H9 (cell line): ENCODE measurements at regions not wholly inside any gene's neighbourhood (a gene's known extent, or its start where the extent isn't known, plus 50 kb on each side); places are given as distances from the start of the nearest gene placed in this dataset.

Source experiments
- DNase-seq: peaks from one replicate; pipeline ENCODE4 v3.0.0-alpha.2; 2017
- H2AFZ ChIP-seq: one replicate; pipeline ENCODE4 v1.6.1; 2013; ENCODE audit warnings: mild to moderate bottlenecking, low read length, control low read depth, moderate library complexity
- H2AK5ac ChIP-seq: 2 replicates; pipeline ENCODE4 v1.6.1; 2013; ENCODE audit warnings: low read length, control low read depth, mixed read lengths; ENCODE audit not compliant: insufficient read length
- H2BK120ac ChIP-seq: one replicate; pipeline ENCODE4 v1.6.1; 2013; ENCODE audit warnings: low read depth, mild to moderate bottlenecking, low read length, control low read depth, inconsistent platforms; ENCODE audit not compliant: poor library complexity, severe bottlenecking
- H2BK12ac ChIP-seq: 2 replicates; pipeline ENCODE4 v1.6.1; 2013; ENCODE audit warnings: low read length, control low read depth, mixed read lengths, low read depth; ENCODE audit not compliant: insufficient read length
- H2BK15ac ChIP-seq: 2 replicates; pipeline ENCODE4 v1.6.1; 2013; ENCODE audit warnings: low read depth, low read length, control low read depth
- H2BK20ac ChIP-seq: one replicate; pipeline ENCODE4 v1.6.1; 2013; ENCODE audit warnings: low read depth, mild to moderate bottlenecking, low read length, control low read depth, inconsistent platforms; ENCODE audit not compliant: poor library complexity, severe bottlenecking
- H2BK5ac ChIP-seq: 2 replicates; pipeline ENCODE4 v1.6.1; 2013; ENCODE audit warnings: low read length, control low read depth, mixed read lengths; ENCODE audit not compliant: insufficient read length
- H3K14ac ChIP-seq: 2 replicates; pipeline ENCODE4 v1.6.1; 2013; ENCODE audit warnings: low read length, control low read depth; ENCODE audit not compliant: insufficient read depth
- H3K18ac ChIP-seq: 2 replicates; pipeline ENCODE4 v1.6.1; 2013; ENCODE audit warnings: low read depth, mild to moderate bottlenecking, mixed read lengths, low read length, control low read depth; ENCODE audit not compliant: insufficient read length
- H3K23ac ChIP-seq: 2 replicates; pipeline ENCODE4 v1.6.1; 2013; ENCODE audit warnings: low read length, control low read depth, mixed read lengths, low read depth; ENCODE audit not compliant: insufficient read length
- H3K23me2 ChIP-seq: 2 replicates; pipeline ENCODE4 v1.6.1; 2013; ENCODE audit warnings: low read depth, mild to moderate bottlenecking, mixed read lengths, low read length, control low read depth; ENCODE audit not compliant: insufficient read length, poor library complexity, severe bottlenecking
- H3K27ac ChIP-seq: 2 replicates; pipeline ENCODE4 v1.5.1; 2013; ENCODE audit warnings: low read length, control low read depth, mixed read lengths, low read depth; ENCODE audit not compliant: insufficient read length
- H3K27me3 ChIP-seq: 2 replicates; pipeline ENCODE4 v1.6.1; 2013; ENCODE audit warnings: low read length, control low read depth, inconsistent platforms; ENCODE audit not compliant: insufficient read depth
- H3K4ac ChIP-seq: 2 replicates; pipeline ENCODE4 v1.6.1; 2013; ENCODE audit warnings: low read depth, mild to moderate bottlenecking, control low read depth, inconsistent platforms, low read length, moderate library complexity
- H3K4me1 ChIP-seq: 2 replicates; pipeline ENCODE4 v1.6.1; 2013; ENCODE audit warnings: low read length, control low read depth, inconsistent platforms; ENCODE audit not compliant: insufficient read depth
- H3K4me2 ChIP-seq: 2 replicates; pipeline ENCODE4 v1.6.1; 2013; ENCODE audit warnings: low read length, control low read depth, mixed read lengths; ENCODE audit not compliant: insufficient read length, insufficient read depth
- H3K56ac ChIP-seq: 2 replicates; pipeline ENCODE4 v1.6.1; 2013; ENCODE audit warnings: low read depth, mild to moderate bottlenecking, mixed read lengths, low read length, control low read depth; ENCODE audit not compliant: insufficient read length
- H3K79me1 ChIP-seq: 2 replicates; pipeline ENCODE4 v1.6.1; 2013; ENCODE audit warnings: low read depth, mild to moderate bottlenecking, moderate library complexity, low read length, control low read depth, inconsistent platforms; ENCODE audit not compliant: insufficient read depth, poor library complexity, severe bottlenecking
- H3K79me2 ChIP-seq: 2 replicates; pipeline ENCODE4 v1.6.1; 2013; ENCODE audit warnings: low read length, control low read depth, inconsistent platforms; ENCODE audit not compliant: insufficient read depth
- H3K9ac ChIP-seq: 2 replicates; pipeline ENCODE4 v1.6.1; 2013; ENCODE audit warnings: low read length, control low read depth, mixed read lengths; ENCODE audit not compliant: insufficient read length; ENCODE audit errors: extremely low read depth
- H3K9me3 ChIP-seq: one replicate; pipeline ENCODE4 v1.6.1; 2013; ENCODE audit warnings: low read depth, low read length, inconsistent platforms; ENCODE audit not compliant: control insufficient read depth
- H3T11ph ChIP-seq: one replicate; pipeline ENCODE4 v1.6.1; 2013; ENCODE audit warnings: mild to moderate bottlenecking, low read length, control low read depth, inconsistent platforms
- H4K20me1 ChIP-seq: one replicate; pipeline ENCODE4 v1.6.1; 2013; ENCODE audit not compliant: control insufficient read depth, insufficient read length, insufficient read depth
- H4K5ac ChIP-seq: 2 replicates; pipeline ENCODE4 v1.6.1; 2013; ENCODE audit warnings: low read depth, mild to moderate bottlenecking, mixed read lengths, low read length, control low read depth; ENCODE audit not compliant: insufficient read length
- H4K8ac ChIP-seq: replicated peaks from 2 replicates; pipeline ENCODE4 v1.6.1; 2013; ENCODE audit warnings: low read length, control low read depth, mixed read lengths, low read depth; ENCODE audit not compliant: insufficient read length
- H4K91ac ChIP-seq: 2 replicates; pipeline ENCODE4 v1.6.1; 2013; ENCODE audit warnings: low read depth, mild to moderate bottlenecking, moderate library complexity, mixed read lengths, low read length, control low read depth; ENCODE audit not compliant: insufficient read length
- H3K27ac Mint-ChIP-seq, 3 experiments: 2 replicates in 2 of 3; 3 replicates in 1 of 3; pipeline ENCODE4 v1.8.0; 2020 to 2021; ENCODE audit warnings: mixed read lengths in 3 of 3, mild to moderate bottlenecking in 1 of 3, moderate library complexity in 1 of 3
- H3K27me3 Mint-ChIP-seq: 2 replicates; pipeline ENCODE4 v1.8.0; 2021; ENCODE audit warnings: low read depth, mild to moderate bottlenecking, moderate library complexity, mixed read lengths
- H3K36me3 Mint-ChIP-seq, 3 experiments: 2 replicates in 2 of 3; 3 replicates in 1 of 3; pipeline ENCODE4 v1.8.0; 2020 to 2021; ENCODE audit warnings: low read depth in 3 of 3, mixed read lengths in 3 of 3; ENCODE audit not compliant: insufficient read depth in 1 of 3
- H3K4me1 Mint-ChIP-seq, 2 experiments: 2 replicates each; pipeline ENCODE4 v1.8.0; 2020; ENCODE audit warnings: mixed read lengths in 2 of 2
- H3K4me3 Mint-ChIP-seq, 2 experiments: 2 replicates in 1 of 2; 3 replicates in 1 of 2; pipeline ENCODE4 v1.8.0; 2020 to 2021; ENCODE audit warnings: mild to moderate bottlenecking in 2 of 2, mixed read lengths in 2 of 2, moderate library complexity in 1 of 2
- H3K9me3 Mint-ChIP-seq, 2 experiments: 2 replicates in 1 of 2; 3 replicates in 1 of 2; pipeline ENCODE4 v1.8.0; 2020; ENCODE audit warnings: mild to moderate bottlenecking in 2 of 2, mixed read lengths in 2 of 2, moderate library complexity in 1 of 2
- WGBS: extraction: QIAGEN DNeasy Blood & Tissue Kit; methylation state at CpG from one replicate; pipeline ENCODE4 v1.1.7; 2013; ENCODE audit warnings: missing lambda C conversion rate, low lambda C conversion rate, mixed read lengths; ENCODE audit not compliant: insufficient read length; ENCODE audit errors: extremely low coverage; 5-methylcytosine and 5-hydroxymethylcytosine counted together
- TF ChIP-seq, protein P1 (sequence below): fragments of 200-600 bp; sonication (generic); conservative IDR thresholded peaks from 3 replicates; pipeline ENCODE4 v1.8.0; 2021; ENCODE audit warnings: antibody characterized with exemption, mild to moderate bottlenecking

DNA sequence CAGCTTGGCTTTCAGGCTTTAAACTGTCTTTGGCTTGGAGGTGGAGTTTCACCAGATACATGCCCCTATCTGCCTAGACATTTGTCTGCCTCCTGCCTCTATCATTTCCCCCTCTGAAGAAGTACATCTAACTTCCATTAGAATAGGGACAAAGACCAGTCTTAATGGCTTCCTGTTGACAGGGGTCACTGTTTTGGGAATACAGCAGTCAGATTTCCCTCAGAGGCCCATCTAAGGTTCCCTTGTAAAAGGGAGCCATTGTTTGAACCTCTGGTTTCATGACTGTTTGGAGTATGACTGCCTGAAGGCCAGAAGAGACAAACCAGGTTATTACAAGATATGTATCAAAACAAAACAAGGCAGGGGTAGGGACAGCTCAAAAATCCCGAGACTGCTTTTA, 665.7 kb upstream of the GJE1 start:
- Mint-ChIP-seq H3K4me3 (no peak overlapping the region), H3K36me3 (peaks cover 21 to 24% (median 24%) of the 10 kb centered on the region in 3 experiments), H3K4me1 (peaks cover 25 to 30% of the 10 kb centered on the region in 2 experiments), H3K27me3 (no peaks in the 10 kb centered on the region; the same call in 1 of the 2 replicates), H3K9me3 (peaks cover 10 to 29% of the 10 kb centered on the region in 2 experiments), H3K27ac (peak overlapping the region in 2 of 3 experiments; percentile 13 to 59; a peak in 3 of 7 replicates)
- no peaks in the 10 kb centered on the region for H3K27me3 ChIP-seq
- no peak overlapping the region for H3K56ac ChIP-seq
- H2AK5ac ChIP-seq = no peak overlapping the region
- no peaks in the 10 kb centered on the region for H3K9me3 ChIP-seq
- H2AFZ ChIP-seq = no peak overlapping the region
- WGBS = no CpG with 5 or more reads among the region's 1 CpG
- H4K20me1 ChIP-seq = no peaks in the 10 kb centered on the region
- H3K4me2 ChIP-seq = no peak overlapping the region
- no peaks in the 10 kb centered on the region for H3K79me2 ChIP-seq
- no peak overlapping the region for H3K9ac ChIP-seq
- H2BK5ac ChIP-seq = no peak overlapping the region
- no peaks in the 10 kb centered on the region; the same call in 1 of the 2 replicates for H3K4me1 ChIP-seq
- no peak overlapping the region for H4K91ac ChIP-seq
- H3K79me1 ChIP-seq = no peaks in the 10 kb centered on the region
- no peak overlapping the region for H2BK12ac ChIP-seq
- DNase-seq = no peak
- no peak overlapping the region for H4K5ac ChIP-seq
- no peak overlapping the region for H3K27ac ChIP-seq
- H3K23me2 ChIP-seq = no peaks in the 10 kb centered on the region
- H2BK120ac ChIP-seq = no peak overlapping the region
- H3K4ac ChIP-seq = no peak overlapping the region
- H3K23ac ChIP-seq = no peak overlapping the region
- no peak overlapping the region for H4K8ac ChIP-seq
- no peak overlapping the region for H2BK20ac ChIP-seq
- H3T11ph ChIP-seq = no peak overlapping the region
- H3K18ac ChIP-seq = no peak overlapping the region
- no peak overlapping the region for H2BK15ac ChIP-seq
- H3K14ac ChIP-seq = no peak overlapping the region
- TF ChIP-seq, protein P1, sequence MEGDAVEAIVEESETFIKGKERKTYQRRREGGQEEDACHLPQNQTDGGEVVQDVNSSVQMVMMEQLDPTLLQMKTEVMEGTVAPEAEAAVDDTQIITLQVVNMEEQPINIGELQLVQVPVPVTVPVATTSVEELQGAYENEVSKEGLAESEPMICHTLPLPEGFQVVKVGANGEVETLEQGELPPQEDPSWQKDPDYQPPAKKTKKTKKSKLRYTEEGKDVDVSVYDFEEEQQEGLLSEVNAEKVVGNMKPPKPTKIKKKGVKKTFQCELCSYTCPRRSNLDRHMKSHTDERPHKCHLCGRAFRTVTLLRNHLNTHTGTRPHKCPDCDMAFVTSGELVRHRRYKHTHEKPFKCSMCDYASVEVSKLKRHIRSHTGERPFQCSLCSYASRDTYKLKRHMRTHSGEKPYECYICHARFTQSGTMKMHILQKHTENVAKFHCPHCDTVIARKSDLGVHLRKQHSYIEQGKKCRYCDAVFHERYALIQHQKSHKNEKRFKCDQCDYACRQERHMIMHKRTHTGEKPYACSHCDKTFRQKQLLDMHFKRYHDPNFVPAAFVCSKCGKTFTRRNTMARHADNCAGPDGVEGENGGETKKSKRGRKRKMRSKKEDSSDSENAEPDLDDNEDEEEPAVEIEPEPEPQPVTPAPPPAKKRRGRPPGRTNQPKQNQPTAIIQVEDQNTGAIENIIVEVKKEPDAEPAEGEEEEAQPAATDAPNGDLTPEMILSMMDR = no peak
